ENCODE measurements at regions not wholly inside any gene's neighbourhood (a gene's known extent, or its start where the extent isn't known, plus 50 kb on each side); places are given as distances from the start of the nearest gene placed in this dataset.

- ATAC-seq (ENCODE audit: low read depth), result no peak
These were observed 864.8 kb downstream of the GATA3 start for GRCh38 chr10:8919280-8919679.

More at GRCh38 chr10:8919280-8919679, 864.8 kb downstream of the GATA3 start:
- ChIA-PET POLR2A (ENCODE audit: unreplicated experiment) (no interaction called here), CTCF (no interaction called here)
- dilution Hi-C loops (cut with HindIII; ENCODE audit: low sequenced_read_pairs, unreplicated experiment) (no loop called here), in situ Hi-C loops (cut with MboI; ENCODE audit: low sequenced_read_pairs) (no loop called here), intact Hi-C loops (cut with micrococcal nuclease) (no loop called here)
- Histone ChIP-seq H3K9ac (ENCODE audit: low read depth, low read length) (no peak overlapping the region), H2BK120ac (ENCODE audit: low read depth, low read length) (no peak overlapping the region), H4K8ac (ENCODE audit: low read depth in 2 of 2, low read length in 2 of 2) (no peak overlapping the region), H3K9me3 (ENCODE audit: control insufficient read depth, insufficient read depth, low read length) (peaks cover 2% of the 10 kb centered on the region; the same call in 1 of the 2 replicates), H2BK5ac (ENCODE audit: low read depth, low read length, poor library complexity, severe bottlenecking) (no peak overlapping the region), H3K27me3 (ENCODE audit: control insufficient read depth, insufficient read depth, low read length) (no peaks in the 10 kb centered on the region), H3K18ac (ENCODE audit: low read depth, low read length) (no peak overlapping the region), H3K4me2 (ENCODE audit: low read depth, low read length) (no peak overlapping the region), H3K79me1 (ENCODE audit: low read depth in 1 of 2, low read length in 2 of 2) (no peaks in the 10 kb centered on the region), H3K4me3 (ENCODE audit: insufficient read depth, low read depth, low read length) (no peak overlapping the region), H4K5ac (ENCODE audit: low read depth, low read length) (no peak overlapping the region), H2BK15ac (ENCODE audit: low read depth, low read length) (no peak overlapping the region), H3K4me1 (ENCODE audit: control insufficient read depth, insufficient read depth, low read length) (no peaks in the 10 kb centered on the region), H2BK20ac (ENCODE audit: low read depth, low read length) (no peak overlapping the region), H3K36me3 (ENCODE audit: control insufficient read depth, insufficient read depth, low read length) (no peaks in the 10 kb centered on the region), H2AK5ac (ENCODE audit: low read depth, low read length) (no peak overlapping the region), H3K23ac (ENCODE audit: low read depth, low read length) (no peak overlapping the region), H3K14ac (replicated peaks; ENCODE audit: low read depth, low read length) (no peak overlapping the region), H3K9me1 (ENCODE audit: insufficient read depth, low read length) (no peaks in the 10 kb centered on the region), H4K20me1 (ENCODE audit: insufficient read depth, low read length) (no peaks in the 10 kb centered on the region), H3K56ac (ENCODE audit: extremely low read depth, insufficient read depth, low read length) (no peak overlapping the region), H4K91ac (ENCODE audit: insufficient read depth, low read depth, low read length) (no peak overlapping the region), H2AFZ (replicated peaks; ENCODE audit: low read length, poor library complexity) (no peak overlapping the region), H2AK9ac (replicated peaks; ENCODE audit: low read depth, low read length, poor library complexity) (no peak overlapping the region), H3K27ac (ENCODE audit: insufficient read depth, low read length) (no peak overlapping the region), H3K4ac (ENCODE audit: low read depth, low read length) (no peak overlapping the region)
- no TSS peak for BruUV-seq (replicated peaks)
- TF ChIP-seq MAFK (IDR thresholded peaks at IDR 0.05; ENCODE audit: low read depth, low read length) (no peak), RFX5 (IDR thresholded peaks at IDR 0.05; ENCODE audit: low read depth, low read length) (no peak), NFE2L2 (IDR thresholded peaks at IDR 0.05; ENCODE audit: low read depth, low read length) (no peak), CTCF (conservative IDR thresholded peaks at IDR 0.05; ENCODE audit: low read depth, low read length) (no peak), USF2 (IDR thresholded peaks at IDR 0.05; ENCODE audit: low read depth, low read length) (no peak), RAD21 (IDR thresholded peaks at IDR 0.05; ENCODE audit: low read length) (no peak), SMC3 (IDR thresholded peaks at IDR 0.05; ENCODE audit: low read depth, low read length) (no peak), MXI1 (IDR thresholded peaks at IDR 0.05; ENCODE audit: borderline replicate concordance, low read depth, low read length) (no peak), ELK1 (IDR thresholded peaks at IDR 0.05; ENCODE audit: borderline replicate concordance, low read depth, low read length) (no peak), FOS (IDR thresholded peaks at IDR 0.05; ENCODE audit: low read depth, low read length) (no peak), CHD1 (IDR thresholded peaks at IDR 0.05; ENCODE audit: low read depth, low read length) (no peak), RCOR1 (IDR thresholded peaks at IDR 0.05; ENCODE audit: insufficient replicate concordance, low read length) (no peak), POLR2A (IDR thresholded peaks at IDR 0.05; ENCODE audit: low read depth, low read length) (no peak)
- no peak for DNase-seq
- WGBS, 2 experiments (ENCODE audit: extremely low coverage in 2 of 2, insufficient read length in 1 of 2), result no CpG with 5 or more reads among the region's 4 CpGs

Measured in IMR-90 (cell line).